Tibial artery (tissue), 4 donors: ENCODE measurements at regions not wholly inside any gene's neighbourhood (a gene's known extent, or its start where the extent isn't known, plus 50 kb on each side); places are given as distances from the start of the nearest gene placed in this dataset.

Experiments
- DNase-seq, 2 donors: peaks; one replicate each; pipeline ENCODE4 v3.0.0-alpha.2; 2019
- H3K27ac ChIP-seq, 2 donors: fragments of 200-600 bp; sonication (generic) in 1 of 2; 1 replicate in 1 of 2; 2 replicates in 1 of 2; pipeline ENCODE4 v1.5.1; 2018 to 2019; ENCODE audit warnings: mild to moderate bottlenecking in 1 of 2
- H3K27me3 ChIP-seq, 2 donors: fragments of 200-600 bp; sonication (generic) in 1 of 2; one replicate each; pipeline versions ENCODE4 v1.5.1 to v1.6.0; 2016 to 2019
- H3K36me3 ChIP-seq, 3 donors: fragments of 200-600 bp; sonication (generic) in 2 of 3; one replicate each; pipeline ENCODE4 v1.5.1; 2016 to 2019; ENCODE audit warnings: mild to moderate bottlenecking in 2 of 3
- H3K4me1 ChIP-seq, 4 donors: fragments of 200-600 bp; sonication (generic) in 2 of 4; 1 replicate in 3 of 4; 2 replicates in 1 of 4; pipeline ENCODE4 v1.5.1; 2016 to 2019
- H3K4me3 ChIP-seq, 2 donors: fragments of 200-600 bp; sonication (generic) in 1 of 2; 1 replicate in 1 of 2; 2 replicates in 1 of 2; pipeline ENCODE4 v1.5.1; 2018 to 2019; ENCODE audit warnings: mild to moderate bottlenecking in 2 of 2
- H3K9me3 ChIP-seq, 3 donors: fragments of 200-600 bp; sonication (generic) in 1 of 3; one replicate each; pipeline ENCODE4 v1.5.1; 2016 to 2019
- CTCF ChIP-seq, 2 experiments: fragments of 200-600 bp in 1 of 2; fragments of 450-650 bp in 1 of 2; IDR thresholded peaks; one replicate each; pipeline ENCODE4 v1.5.1; 2017 to 2019; ENCODE audit warnings: antibody characterized with exemption in 2 of 2, mild to moderate bottlenecking in 1 of 2, moderate library complexity in 1 of 2
- intact Hi-C: fragments of 100-400 bp; cut with DNase I; formaldehyde crosslinking; loops from one replicate; pipeline ENCODE4 v1.15.0; 2023; ENCODE audit warnings: low total_unique reads

GRCh38 chr10:111360260-111360925, 283.6 kb downstream of the ADRA2A start:
- DNase-seq = peak in 1 of 2 donors; percentile 21
- intact Hi-C loops = no loop called here
- TF ChIP-seq CTCF (IDR thresholded peaks at IDR 0.05) = no peak

GRCh38 chr10:111367531-111367930, 290.7 kb downstream of the ADRA2A start:
- Histone ChIP-seq H3K27ac (no peak overlapping the region), H3K4me3 (no peak overlapping the region), H3K9me3 (no peaks in the 10 kb centered on the region), H3K4me1 (no peaks in the 10 kb centered on the region), H3K27me3 (no peaks in the 10 kb centered on the region), H3K36me3 (no peaks in the 10 kb centered on the region)
- intact Hi-C loops = no loop called here
- no peak for DNase-seq
- no peak for TF ChIP-seq CTCF (IDR thresholded peaks at IDR 0.05)

More at GRCh38 chr10:111360260-111360925, 283.6 kb downstream of the ADRA2A start:
- H3K4me1 ChIP-seq = no peaks in the 10 kb centered on the region
- no peaks in the 10 kb centered on the region for H3K27me3 ChIP-seq
- no peaks in the 10 kb centered on the region for H3K36me3 ChIP-seq
- no peaks in the 10 kb centered on the region for H3K9me3 ChIP-seq
- H3K27ac ChIP-seq = no peak overlapping the region
- H3K4me3 ChIP-seq = no peak overlapping the region

- Histone ChIP-seq H3K4me1 (no peaks in the 10 kb centered on the region), H3K27me3 (no peaks in the 10 kb centered on the region), H3K4me3 (no peak overlapping the region), H3K27ac (no peak overlapping the region), H3K9me3 (no peaks in the 10 kb centered on the region), H3K36me3 (no peaks in the 10 kb centered on the region)
- intact Hi-C loops = no loop called here
- TF ChIP-seq CTCF (IDR thresholded peaks at IDR 0.05) = no peak
- DNase-seq = no peak
Observed at GRCh38 chr10:111370101-111370500, 293.3 kb downstream of the ADRA2A start.

- DNase-seq = no peak
- intact Hi-C loops = no loop called here
- Histone ChIP-seq H3K4me3 (no peak overlapping the region), H3K4me1 (no peaks in the 10 kb centered on the region), H3K27me3 (no peaks in the 10 kb centered on the region), H3K36me3 (no peaks in the 10 kb centered on the region), H3K27ac (no peak overlapping the region), H3K9me3 (no peaks in the 10 kb centered on the region)
- TF ChIP-seq CTCF (IDR thresholded peaks at IDR 0.05) = no peak
Observed at GRCh38 chr10:111373696-111374095, 296.9 kb downstream of the ADRA2A start.

GRCh38 chr10:111379534-111380187, 302.8 kb downstream of the ADRA2A start:
- H3K36me3 ChIP-seq = no peaks in the 10 kb centered on the region
- H3K4me1 ChIP-seq = no peaks in the 10 kb centered on the region
- no peaks in the 10 kb centered on the region for H3K9me3 ChIP-seq
- no peak overlapping the region for H3K27ac ChIP-seq
- no peak for DNase-seq
- no peaks in the 10 kb centered on the region for H3K27me3 ChIP-seq
- intact Hi-C loops = no loop called here
- TF ChIP-seq CTCF (IDR thresholded peaks at IDR 0.05) = no peak
- H3K4me3 ChIP-seq = no peak overlapping the region
